ENCODE measurements at regions not wholly inside any gene's neighbourhood (a gene's known extent, or its start where the extent isn't known, plus 50 kb on each side); places are given as distances from the start of the nearest gene placed in this dataset.

DNA sequence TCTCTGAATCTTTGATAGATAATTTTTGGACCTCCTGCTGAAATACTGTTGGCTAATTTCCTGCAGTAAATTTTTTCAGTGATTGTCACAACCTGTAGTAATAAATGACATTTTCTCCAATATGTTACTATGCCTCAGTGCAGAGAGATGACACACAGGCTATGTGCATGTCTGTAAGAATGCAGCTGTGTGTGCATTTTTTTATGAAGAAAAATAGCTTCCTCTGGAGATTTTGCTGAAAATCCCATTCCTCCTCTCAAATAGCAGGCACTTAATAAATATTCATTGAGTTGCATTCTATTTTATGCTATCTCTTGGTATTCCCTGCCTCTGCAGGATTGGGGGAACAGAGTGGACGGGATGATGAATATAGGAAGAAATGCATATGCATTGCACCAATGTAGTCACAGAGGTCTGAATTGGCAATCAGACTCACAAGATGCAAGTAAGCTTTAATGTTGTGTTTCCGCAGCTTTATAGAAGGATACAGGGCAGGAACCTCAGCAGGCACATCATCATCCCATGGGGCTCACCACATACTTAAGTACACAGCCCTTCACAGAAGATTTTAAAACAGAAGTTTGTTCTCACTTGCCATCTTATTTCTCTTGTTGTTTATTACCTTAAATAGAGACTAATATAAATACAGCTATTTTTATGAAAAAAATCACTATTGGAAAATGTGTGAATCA is 474.7 kb downstream of the EPM2A start:
- Histone ChIP-seq H3K4me3 (no peak overlapping the region), H3K27me3 (no peaks in the 10 kb centered on the region), H3K36me3 (no peaks in the 10 kb centered on the region), H3K4me1 (no peaks in the 10 kb centered on the region), H3K9me3 (no peaks in the 10 kb centered on the region), H3K27ac (no peak overlapping the region)
- TF ChIP-seq, protein P1, sequence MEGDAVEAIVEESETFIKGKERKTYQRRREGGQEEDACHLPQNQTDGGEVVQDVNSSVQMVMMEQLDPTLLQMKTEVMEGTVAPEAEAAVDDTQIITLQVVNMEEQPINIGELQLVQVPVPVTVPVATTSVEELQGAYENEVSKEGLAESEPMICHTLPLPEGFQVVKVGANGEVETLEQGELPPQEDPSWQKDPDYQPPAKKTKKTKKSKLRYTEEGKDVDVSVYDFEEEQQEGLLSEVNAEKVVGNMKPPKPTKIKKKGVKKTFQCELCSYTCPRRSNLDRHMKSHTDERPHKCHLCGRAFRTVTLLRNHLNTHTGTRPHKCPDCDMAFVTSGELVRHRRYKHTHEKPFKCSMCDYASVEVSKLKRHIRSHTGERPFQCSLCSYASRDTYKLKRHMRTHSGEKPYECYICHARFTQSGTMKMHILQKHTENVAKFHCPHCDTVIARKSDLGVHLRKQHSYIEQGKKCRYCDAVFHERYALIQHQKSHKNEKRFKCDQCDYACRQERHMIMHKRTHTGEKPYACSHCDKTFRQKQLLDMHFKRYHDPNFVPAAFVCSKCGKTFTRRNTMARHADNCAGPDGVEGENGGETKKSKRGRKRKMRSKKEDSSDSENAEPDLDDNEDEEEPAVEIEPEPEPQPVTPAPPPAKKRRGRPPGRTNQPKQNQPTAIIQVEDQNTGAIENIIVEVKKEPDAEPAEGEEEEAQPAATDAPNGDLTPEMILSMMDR (IDR thresholded peaks at IDR 0.05): no peak
- no peak for TF ChIP-seq EP300 (IDR thresholded peaks at IDR 0.05)
- TF ChIP-seq POLR2A (IDR thresholded peaks at IDR 0.05): no peak
- no peak for TF ChIP-seq POLR2AphosphoS5 (IDR thresholded peaks at IDR 0.05)
- DNase-seq (no peak), ATAC-seq (ENCODE audit: low FRiP score in 2 of 2) (no peak)
- 81 to 91% methylated on average over 2 of the region's 2 CpGs for WGBS, 2 donors

DNA sequence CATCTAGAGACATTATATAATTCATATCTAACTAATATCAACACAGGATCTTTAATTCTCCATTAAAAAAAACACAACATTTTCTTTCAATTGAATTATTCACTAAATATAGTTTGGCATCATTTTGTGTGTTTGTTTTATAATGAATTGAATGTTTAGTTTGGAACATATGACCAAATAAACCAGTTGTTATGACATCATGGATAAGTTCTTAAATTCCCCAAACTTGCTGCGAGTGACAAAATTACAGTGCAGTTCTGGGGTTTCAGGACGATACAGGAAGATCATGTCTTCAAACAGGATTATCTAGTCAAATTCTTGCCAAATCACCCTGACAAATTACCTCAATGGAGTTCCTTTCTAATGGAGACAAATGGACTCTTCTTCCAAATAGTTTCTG is 473.6 kb downstream of the EPM2A start:
- Histone ChIP-seq H3K4me3 (no peak overlapping the region), H3K27ac (no peak overlapping the region), H3K9me3 (no peaks in the 10 kb centered on the region), H3K36me3 (no peaks in the 10 kb centered on the region), H3K4me1 (no peaks in the 10 kb centered on the region), H3K27me3 (no peaks in the 10 kb centered on the region)
- 57 to 67% methylated on average over 2 of the region's 2 CpGs for WGBS, 2 donors
- ATAC-seq (ENCODE audit: low FRiP score in 2 of 2) (no peak), DNase-seq (no peak)
- TF ChIP-seq, protein P1 (IDR thresholded peaks at IDR 0.05): no peak
- TF ChIP-seq POLR2A (IDR thresholded peaks at IDR 0.05) (no peak), EP300 (IDR thresholded peaks at IDR 0.05) (no peak), POLR2AphosphoS5 (IDR thresholded peaks at IDR 0.05) (no peak)

DNA sequence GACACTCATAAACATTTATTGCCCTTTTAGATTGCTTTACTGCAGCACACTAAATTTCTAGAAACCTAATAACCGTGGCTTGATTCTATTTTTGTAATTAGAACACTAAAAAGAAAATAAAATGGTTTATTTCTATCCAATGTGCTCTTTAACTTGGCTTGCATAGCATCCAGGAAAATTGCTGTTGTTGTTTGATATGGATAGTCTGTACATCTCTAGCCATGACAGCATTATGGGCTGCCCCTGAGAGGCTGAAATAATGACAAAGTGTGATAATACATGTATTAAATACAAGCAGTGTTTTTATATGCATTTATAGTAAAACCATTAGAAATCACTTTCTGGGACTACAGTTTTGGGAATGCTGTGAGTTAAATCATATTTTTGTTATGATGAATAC is 472.5 kb downstream of the EPM2A start:
- H3K27ac ChIP-seq: no peak overlapping the region
- WGBS, 2 donors: 60 to 68% methylated on average over 1 of the region's 1 CpG
- DNase-seq: no peak

GRCh38 chr6:145263778-145264211 is 471.5 kb downstream of the EPM2A start:
- Histone ChIP-seq H3K27ac (no peak overlapping the region), H3K36me3 (no peaks in the 10 kb centered on the region), H3K27me3 (no peaks in the 10 kb centered on the region), H3K4me1 (no peaks in the 10 kb centered on the region), H3K9me3 (no peaks in the 10 kb centered on the region), H3K4me3 (no peak overlapping the region)
- TF ChIP-seq POLR2A (IDR thresholded peaks at IDR 0.05) (no peak), POLR2AphosphoS5 (IDR thresholded peaks at IDR 0.05) (no peak), EP300 (IDR thresholded peaks at IDR 0.05) (no peak)
- TF ChIP-seq, protein P1 (IDR thresholded peaks at IDR 0.05): no peak
- WGBS, 2 donors: 52 to 65% methylated on average over 5 of the region's 5 CpGs
- DNase-seq (no peak), ATAC-seq (ENCODE audit: low FRiP score in 2 of 2) (no peak)

More for the DNA sequence above, 472.5 kb downstream of the EPM2A start:
- ATAC-seq (ENCODE audit: low FRiP score in 2 of 2): no peak
- Histone ChIP-seq H3K9me3 (no peaks in the 10 kb centered on the region), H3K4me1 (no peaks in the 10 kb centered on the region), H3K4me3 (no peak overlapping the region), H3K36me3 (no peaks in the 10 kb centered on the region), H3K27me3 (no peaks in the 10 kb centered on the region)
- TF ChIP-seq, protein P1 (IDR thresholded peaks at IDR 0.05): no peak
- TF ChIP-seq POLR2AphosphoS5 (IDR thresholded peaks at IDR 0.05) (no peak), EP300 (IDR thresholded peaks at IDR 0.05) (no peak), POLR2A (IDR thresholded peaks at IDR 0.05) (no peak)

All from upper lobe of left lung (tissue), 6 donors.